KOPT-K1 (cell line): ENCODE measurements at regions not wholly inside any gene's neighbourhood (a gene's known extent, or its start where the extent isn't known, plus 50 kb on each side); places are given as distances from the start of the nearest gene placed in this dataset.
"Not testable (repeated sequence)": the region's sequence is repeated elsewhere in the genome, so short reads cannot be mapped to it uniquely, and the experiment has no call there.

ENCODE experiments used
- H3K27ac ChIP-seq: fragments of 200-600 bp; sonication (generic); 2 replicates; pipeline ENCODE4 v1.5.1; 2016; ENCODE audit warnings: antibody characterized with exemption, mild to moderate bottlenecking, low read depth, low read length; ENCODE audit not compliant: poor library complexity, severe bottlenecking
- H3K36me3 ChIP-seq: fragments of 200-600 bp; sonication (generic); 2 replicates; pipeline ENCODE4 v1.5.1; 2017; ENCODE audit warnings: antibody characterized with exemption, mild to moderate bottlenecking, low read length, moderate library complexity; ENCODE audit not compliant: insufficient read depth
- H3K9me3 ChIP-seq: fragments of 200-600 bp; sonication (generic); 2 replicates; pipeline ENCODE4 v1.5.1; 2017; ENCODE audit warnings: antibody characterized with exemption, low read length, mild to moderate bottlenecking; ENCODE audit not compliant: insufficient read depth, poor library complexity, severe bottlenecking

- Histone ChIP-seq H3K36me3 (no peaks in the 10 kb centered on the region), H3K27ac (no peak overlapping the region), H3K9me3 (no peaks in the 10 kb centered on the region)
Measured at GRCh38 chr5:152456815-152457443, 51.9 kb upstream of the NMUR2 start.

DNA sequence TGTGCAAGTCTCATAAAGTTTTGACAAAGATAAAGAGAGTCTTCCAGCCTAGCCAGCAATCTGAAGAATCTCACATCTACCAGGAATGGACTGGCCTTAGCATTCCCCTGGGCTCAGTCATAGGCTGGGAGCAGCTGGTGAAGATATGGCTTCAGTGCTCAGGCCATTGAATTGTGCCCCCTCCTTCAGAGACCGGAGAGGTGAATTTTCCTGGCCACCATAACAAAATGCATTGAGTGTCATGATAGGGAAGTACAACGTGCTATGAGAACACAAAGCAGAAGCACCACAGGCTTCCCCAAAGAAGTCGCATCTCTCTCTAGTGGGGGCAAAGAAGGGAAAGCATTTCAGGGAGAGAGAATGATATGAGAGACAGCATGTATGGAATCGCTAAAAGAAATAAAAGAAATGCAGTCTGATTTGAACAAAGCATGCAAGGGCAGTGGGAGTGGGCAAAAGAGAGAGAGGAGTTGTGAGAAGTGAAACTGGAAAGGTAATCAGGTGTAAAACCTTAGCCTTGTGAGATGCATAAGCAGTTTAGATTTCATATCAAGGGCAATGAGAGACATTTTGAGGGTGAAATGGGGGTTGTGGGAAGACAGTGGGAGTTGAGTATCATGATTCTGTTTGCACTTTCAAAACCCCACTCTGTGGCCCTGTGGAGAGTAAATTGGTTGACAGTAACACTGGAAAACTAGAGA, 57.1 kb upstream of the NMUR2 start:
- Histone ChIP-seq H3K36me3 (no peaks in the 10 kb centered on the region), H3K27ac (no peak overlapping the region), H3K9me3 (no peaks in the 10 kb centered on the region)

DNA sequence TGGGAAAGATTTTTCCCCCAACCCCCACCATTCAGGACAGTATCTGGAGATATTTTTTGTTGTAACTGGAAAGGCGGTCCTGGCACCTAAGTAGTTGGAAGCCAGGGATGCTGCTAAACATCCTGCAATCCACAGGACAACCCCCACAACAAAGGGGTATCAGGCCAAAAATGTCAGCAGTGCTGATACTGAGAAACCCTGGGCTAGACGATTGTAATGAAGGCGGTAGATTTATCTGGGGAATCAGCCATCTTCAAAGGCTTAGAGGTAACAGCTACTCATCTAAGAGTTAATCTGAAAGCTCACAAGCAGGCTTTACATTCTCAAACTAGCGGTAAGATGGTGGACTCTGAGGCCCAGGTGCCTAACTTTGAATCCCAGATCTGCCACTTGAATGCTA, 59.0 kb upstream of the NMUR2 start:
- H3K9me3 ChIP-seq, result no peaks in the 10 kb centered on the region
- H3K36me3 ChIP-seq, result no peaks in the 10 kb centered on the region
- no peak overlapping the region for H3K27ac ChIP-seq

DNA sequence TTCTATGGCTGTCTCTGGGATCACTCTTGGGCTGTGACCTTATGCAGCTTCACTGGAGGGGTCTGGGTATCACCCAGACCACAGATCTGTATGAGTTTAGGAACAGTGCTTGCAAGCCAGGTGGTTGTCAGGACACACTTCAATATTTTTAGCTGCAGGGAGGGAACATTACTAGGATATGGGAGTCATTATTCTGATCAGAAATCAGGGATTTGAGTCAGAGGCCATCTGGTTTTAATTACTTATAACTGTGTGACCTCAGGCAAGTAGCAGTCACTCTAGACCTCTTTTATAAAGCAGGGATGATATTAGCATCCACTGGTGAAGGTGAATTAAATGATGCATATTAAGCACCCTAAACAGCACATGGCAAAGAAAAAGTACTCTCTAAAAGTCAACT, 60.1 kb upstream of the NMUR2 start:
- Histone ChIP-seq H3K36me3 (no peaks in the 10 kb centered on the region), H3K27ac (no peak overlapping the region), H3K9me3 (no peaks in the 10 kb centered on the region)

- H3K36me3 ChIP-seq, result no peaks in the 10 kb centered on the region
- no peaks in the 10 kb centered on the region for H3K9me3 ChIP-seq
- H3K27ac ChIP-seq, result no peak overlapping the region
Measured at GRCh38 chr5:152466085-152466745, 61.1 kb upstream of the NMUR2 start.

- no peaks in the 10 kb centered on the region for H3K36me3 ChIP-seq
- H3K27ac ChIP-seq, result no peak overlapping the region
Measured at GRCh38 chr5:152470167-152470566, 65.1 kb upstream of the NMUR2 start.

GRCh38 chr5:152472083-152472482, 67.0 kb upstream of the NMUR2 start:
- H3K36me3 ChIP-seq, result no peaks in the 10 kb centered on the region
- no peaks in the 10 kb centered on the region for H3K9me3 ChIP-seq
- H3K27ac ChIP-seq, result no peak overlapping the region

More at GRCh38 chr5:152470167-152470566, 65.1 kb upstream of the NMUR2 start:
- H3K9me3 ChIP-seq, result no peaks in the 10 kb centered on the region

DNA sequence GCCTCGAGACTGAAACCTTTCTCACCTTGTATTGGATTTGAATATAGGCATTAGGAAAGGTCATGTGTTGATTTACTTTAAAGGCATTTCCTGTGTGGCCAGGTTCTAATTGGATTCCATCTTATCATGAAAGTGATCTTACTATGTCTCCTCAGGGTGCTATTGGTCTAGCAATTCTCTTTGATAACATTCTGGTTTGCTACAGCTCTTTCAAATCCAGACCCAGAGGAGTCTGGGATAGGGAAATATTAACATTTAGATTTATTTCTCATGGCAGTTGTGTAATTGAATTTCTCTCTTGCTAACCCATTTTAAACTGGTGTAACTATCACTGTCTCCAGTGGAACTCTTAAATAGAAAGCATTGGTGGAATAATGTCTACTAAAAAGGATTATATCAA, 69.9 kb upstream of the NMUR2 start:
- H3K9me3 ChIP-seq, result no peaks in the 10 kb centered on the region
- no peak overlapping the region for H3K27ac ChIP-seq
- no peaks in the 10 kb centered on the region for H3K36me3 ChIP-seq

DNA sequence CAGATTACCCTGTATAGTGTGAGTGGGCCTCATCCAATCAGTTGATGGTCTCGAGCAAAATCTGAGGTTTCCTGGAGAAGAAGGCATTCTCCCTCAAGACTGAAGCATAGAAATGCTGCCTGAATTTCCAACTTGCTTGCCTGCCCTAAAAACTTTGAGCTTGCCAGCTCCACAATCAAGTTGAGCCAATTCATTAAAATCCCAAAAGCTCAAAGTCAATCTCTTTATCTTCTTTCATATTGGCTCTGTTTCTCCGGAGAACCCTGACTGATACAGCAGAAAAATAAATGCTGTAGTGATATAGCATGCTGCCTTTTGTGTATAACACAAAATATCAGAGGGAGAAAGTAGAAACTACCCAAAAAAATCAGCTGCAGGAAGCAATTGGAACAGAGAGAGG, 72.5 kb upstream of the NMUR2 start:
- H3K27ac ChIP-seq, result no peak overlapping the region
- no peaks in the 10 kb centered on the region for H3K9me3 ChIP-seq
- H3K36me3 ChIP-seq, result no peaks in the 10 kb centered on the region

- H3K36me3 ChIP-seq, H3K27ac ChIP-seq, H3K9me3 ChIP-seq: not testable (repeated sequence)
Measured at GRCh38 chr5:152479866-152480265, 74.8 kb upstream of the NMUR2 start.

- H3K27ac ChIP-seq, H3K9me3 ChIP-seq, H3K36me3 ChIP-seq: not testable (repeated sequence)
Measured at GRCh38 chr5:152480677-152481076, 75.6 kb upstream of the NMUR2 start.

DNA sequence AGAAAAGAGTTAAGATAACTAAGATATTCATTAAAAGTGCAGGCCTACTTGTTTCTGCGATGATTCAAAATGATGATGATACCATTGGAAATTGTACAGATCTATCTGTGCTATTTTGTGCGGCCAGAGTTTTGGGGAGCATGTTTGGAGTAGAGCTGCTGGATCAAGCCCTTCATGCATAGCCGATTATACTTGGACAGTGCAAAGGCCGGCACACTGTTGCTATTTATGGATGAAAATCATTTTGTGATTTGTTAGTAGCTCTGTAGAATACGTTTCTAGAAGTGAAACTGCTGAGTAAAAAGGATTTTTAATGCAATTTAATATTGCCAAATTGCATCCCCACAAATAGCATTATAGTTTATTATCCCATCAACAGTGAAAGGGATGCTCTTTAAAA, 82.1 kb upstream of the NMUR2 start:
- H3K36me3 ChIP-seq, result no peaks in the 10 kb centered on the region
- no peaks in the 10 kb centered on the region for H3K9me3 ChIP-seq
- no peak overlapping the region for H3K27ac ChIP-seq

DNA sequence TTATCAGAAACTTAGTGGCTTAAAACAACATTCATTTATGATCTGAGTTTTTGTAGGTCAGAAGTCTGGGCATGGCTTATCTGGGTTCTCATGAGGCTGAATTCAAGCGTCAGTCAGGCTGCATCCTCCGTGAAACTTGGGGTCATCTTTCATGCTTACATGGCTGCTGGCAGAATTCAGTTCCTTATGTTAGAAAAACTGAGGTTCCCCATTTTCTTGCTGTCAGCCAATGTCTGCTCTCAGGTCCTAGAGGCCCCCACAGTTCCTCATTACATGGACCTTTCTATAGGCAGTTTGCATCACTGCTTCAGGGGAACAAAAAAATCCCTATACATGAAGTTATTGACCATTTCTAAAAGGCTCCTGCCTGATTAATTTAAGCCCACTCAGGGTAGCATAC, 83.8 kb upstream of the NMUR2 start:
- H3K27ac ChIP-seq, result no peak overlapping the region
- no peaks in the 10 kb centered on the region for H3K36me3 ChIP-seq
- H3K9me3 ChIP-seq, result no peaks in the 10 kb centered on the region

GRCh38 chr5:152499814-152500535, 94.9 kb upstream of the NMUR2 start:
- no peaks in the 10 kb centered on the region for H3K36me3 ChIP-seq
- H3K27ac ChIP-seq, result no peak overlapping the region
- H3K9me3 ChIP-seq, result no peaks in the 10 kb centered on the region

GRCh38 chr5:152501294-152501693, 96.2 kb upstream of the NMUR2 start:
- Histone ChIP-seq H3K36me3 (no peaks in the 10 kb centered on the region), H3K27ac (no peak overlapping the region), H3K9me3 (no peaks in the 10 kb centered on the region)
